Hepatocyte (in vitro differentiated cells): ENCODE measurements at regions not wholly inside any gene's neighbourhood (a gene's known extent, or its start where the extent isn't known, plus 50 kb on each side); places are given as distances from the start of the nearest gene placed in this dataset.

Source experiments
- CTCF ChIP-seq: fragments of 200-600 bp; sonication (generic); IDR thresholded peaks from 2 replicates; pipeline ENCODE4 v1.5.1; 2016; ENCODE audit warnings: antibody characterized with exemption, mild to moderate bottlenecking; ENCODE audit not compliant: poor library complexity
- EZH2 ChIP-seq: fragments of 200-600 bp; sonication (generic); IDR thresholded peaks from 2 replicates; pipeline ENCODE4 v1.6.1; 2016; ENCODE audit warnings: antibody characterized with exemption, mild to moderate bottlenecking, borderline replicate concordance

GRCh38 chr20:48307277-48307676 is 520.5 kb downstream of the PREX1 start:
- TF ChIP-seq EZH2 (no peak), CTCF (no peak)
